GM12878 (cell line): ENCODE measurements at regions not wholly inside any gene's neighbourhood (a gene's known extent, or its start where the extent isn't known, plus 50 kb on each side); places are given as distances from the start of the nearest gene placed in this dataset.

Source experiments
- ATAC-seq: fragments of 200-7000 bp; cut with Tn5 transposase; 3 replicates; pipeline ENCODE4 v1.9.1; 2020; ENCODE audit warnings: mild to moderate bottlenecking, moderate library complexity
- BruUV-seq: library from RNA; stranded (reverse); fragments of 400-500 nt; replicated peaks from 2 replicates; lab custom pipeline; 2021; lab: Mats Ljungman, UMichigan
- CTCF ChIA-PET: fragments of 300-600 bp; sonication (Branson Sonifier 250); formaldehyde crosslinking; extraction: SDS; loops from one replicate; lab custom pipeline; 2021; ENCODE audit warnings: inconsistent platforms; lab: Yijun Ruan, JAX
- POLR2A ChIA-PET: fragments of 350-600 bp; formaldehyde crosslinking; extraction: SDS; loops from one replicate; lab custom pipeline; 2021; ENCODE audit warnings: inconsistent platforms; lab: Charles Lee
- RAD21 ChIA-PET: fragments of 300-600 bp; sonication (Branson Sonifier 250); formaldehyde crosslinking; loops from one replicate; lab custom pipeline; 2023; ENCODE audit warnings: antibody characterized with exemption; ENCODE audit not compliant: unreplicated experiment; lab: Charles Lee
- SMC1A ChIA-PET: fragments of 300-600 bp; sonication (Branson Sonifier 250); formaldehyde crosslinking; loops from one replicate; lab custom pipeline; 2023; ENCODE audit not compliant: unreplicated experiment, uncharacterized antibody; lab: Charles Lee
- DNase-seq: peaks from one replicate; pipeline ENCODE4 v3.0.0-alpha.2; 2011; ENCODE audit warnings: low read depth, low spot score
- FAIRE-seq: peaks from 3 replicates; lab custom pipeline; 2011; peaks lifted over from hg19 to GRCh38; lab: Jason Lieb, UNC
- H2AFZ ChIP-seq: 2 replicates; pipeline ENCODE4 v1.6.0; 2011; ENCODE audit warnings: low read depth, low read length, control low read depth; ENCODE audit not compliant: control insufficient read depth
- H3K27ac ChIP-seq: 2 replicates; pipeline ENCODE4 v1.5.1; 2011; ENCODE audit warnings: control low read depth; ENCODE audit not compliant: control insufficient read depth, insufficient read depth
- H3K27me3 ChIP-seq, 2 experiments: replicated peaks in 1 of 2; 2 replicates each; pipeline versions ENCODE4 v1.6.0 to v1.6.1; 2011; ENCODE audit warnings: low read length in 1 of 2; ENCODE audit not compliant: control insufficient read depth in 2 of 2, insufficient read depth in 2 of 2
- H3K36me3 ChIP-seq, 2 experiments: 2 replicates each; pipeline ENCODE4 v1.5.1; 2011; ENCODE audit warnings: low read length in 1 of 2; ENCODE audit not compliant: control insufficient read depth in 2 of 2, insufficient read depth in 2 of 2
- H3K4me1 ChIP-seq: 2 replicates; pipeline ENCODE4 v1.6.1; 2011; ENCODE audit warnings: mild to moderate bottlenecking, low read length, moderate library complexity, mixed read lengths; ENCODE audit not compliant: control insufficient read depth, insufficient read depth
- H3K4me2 ChIP-seq: 2 replicates; pipeline ENCODE4 v1.6.0; 2011; ENCODE audit warnings: control low read depth; ENCODE audit not compliant: control insufficient read depth, insufficient read depth
- H3K4me3 ChIP-seq: fragments of 200-600 bp; sonication (generic); 2 replicates; pipeline ENCODE4 v1.5.1; 2016
- H3K79me2 ChIP-seq: 2 replicates; pipeline ENCODE4 v1.6.0; 2011; ENCODE audit warnings: low read length; ENCODE audit not compliant: control insufficient read depth, insufficient read depth
- H3K9ac ChIP-seq: 2 replicates; pipeline ENCODE4 v1.8.0; 2011; ENCODE audit warnings: low read length, control low read depth, mixed read lengths; ENCODE audit not compliant: control insufficient read depth, insufficient read depth
- H3K9me3 ChIP-seq: replicated peaks from 3 replicates; pipeline ENCODE4 v1.5.1; 2011; ENCODE audit warnings: mild to moderate bottlenecking, low read length; ENCODE audit not compliant: control insufficient read depth, insufficient read depth
- H4K20me1 ChIP-seq: 2 replicates; pipeline ENCODE4 v1.6.0; 2011; ENCODE audit not compliant: control insufficient read depth, insufficient read depth
- CREM ChIP-seq: IDR thresholded peaks from 2 replicates; pipeline ENCODE4 v1.6.1; 2014; ENCODE audit warnings: antibody characterized with exemption, low read depth
- IRF5 ChIP-seq: fragments of 450-650 bp; IDR thresholded peaks from 2 replicates; pipeline ENCODE4 v1.6.1; 2017; ENCODE audit warnings: borderline replicate concordance
- MYC ChIP-seq: IDR thresholded peaks from 2 replicates; pipeline ENCODE4 v1.6.1; 2011; ENCODE audit warnings: mild to moderate bottlenecking, low read length, moderate library complexity, inconsistent platforms; ENCODE audit not compliant: insufficient read depth, insufficient replicate concordance, insufficient read length, severe bottlenecking
- NFXL1 ChIP-seq: fragments of 450-650 bp; IDR thresholded peaks from 2 replicates; pipeline ENCODE4 v1.6.1; 2017; ENCODE audit warnings: antibody characterized with exemption, mild to moderate bottlenecking, borderline replicate concordance
- PAX8 ChIP-seq: fragments of 450-650 bp; IDR thresholded peaks from 2 replicates; pipeline ENCODE4 v1.6.1; 2017; ENCODE audit warnings: mild to moderate bottlenecking, moderate library complexity
- POLR2A ChIP-seq: IDR thresholded peaks from 2 replicates; pipeline ENCODE4 v1.6.1; 2011; ENCODE audit warnings: low read depth, mild to moderate bottlenecking, low read length
- POLR2AphosphoS5 ChIP-seq: IDR thresholded peaks from 2 replicates; pipeline ENCODE4 v1.6.1; 2011; ENCODE audit warnings: mild to moderate bottlenecking, low read length, inconsistent platforms
- RAD21 ChIP-seq: IDR thresholded peaks from 2 replicates; pipeline ENCODE4 v1.6.1; 2011; ENCODE audit warnings: mild to moderate bottlenecking, low read depth, low read length, moderate library complexity; ENCODE audit not compliant: insufficient read depth
- RUNX3 ChIP-seq: IDR thresholded peaks from 2 replicates; pipeline ENCODE4 v1.6.1; 2012; ENCODE audit warnings: low read length, inconsistent platforms
- SIN3A ChIP-seq: IDR thresholded peaks from 2 replicates; pipeline ENCODE4 v1.6.1; 2012; ENCODE audit warnings: low read depth, low read length, improper control_type of control experiment
- TAF1 ChIP-seq: IDR thresholded peaks from 2 replicates; pipeline ENCODE4 v1.6.1; 2011; ENCODE audit warnings: mild to moderate bottlenecking, low read depth, low read length, borderline replicate concordance
- WGBS: methylation state at CpG from one replicate; pipeline ENCODE4 v1.1.6; 2016; ENCODE audit warnings: low lambda C conversion rate; ENCODE audit not compliant: insufficient replicate concordance, insufficient coverage; ENCODE audit errors: missing lambda C conversion rate; 5-methylcytosine and 5-hydroxymethylcytosine counted together
- in situ Hi-C: fragments of 300-500 bp; cut with MboI; formaldehyde crosslinking; loops from 9 replicates; pipeline ENCODE4 v1.14.3; 2018; ENCODE audit warnings: mixed read lengths
- intact Hi-C: fragments of 100-400 bp; cut with micrococcal nuclease; formaldehyde crosslinking; loops from one replicate; pipeline ENCODE4 v1.14.2; 2022; ENCODE audit not compliant: unreplicated experiment

GRCh38 chr2:38152913-38153312 is 77.0 kb upstream of the CYP1B1 start:
- peaks cover 1% of the 10 kb centered on the region; the same call in 2 of the 3 replicates for H3K9me3 ChIP-seq
- in situ Hi-C loops = no loop called here
- CTCF ChIA-PET = interaction anchor here (0.9 kb wide), 1 partner anchor 122 kb away, joined by 3 read pairs; no protein-coding TSS in a partner anchor
- FAIRE-seq (no peak), DNase-seq (no peak), ATAC-seq (no peak)
- RAD21 ChIA-PET = no interaction called here
- SMC1A ChIA-PET = no interaction called here
- no peaks in the 10 kb centered on the region for H3K36me3 ChIP-seq
- H2AFZ ChIP-seq = no peak overlapping the region
- H3K9ac ChIP-seq = no peak overlapping the region
- POLR2A ChIA-PET = no interaction called here
- H3K4me1 ChIP-seq = peaks cover 10% of the 10 kb centered on the region; the same call in 1 of the 2 replicates
- H4K20me1 ChIP-seq = no peaks in the 10 kb centered on the region
- H3K79me2 ChIP-seq = no peaks in the 10 kb centered on the region
- no peak overlapping the region for H3K27ac ChIP-seq
- no TSS peak for BruUV-seq
- 0% methylated on average over 1 of the region's 1 CpG for WGBS
- no peak overlapping the region for H3K4me2 ChIP-seq
- intact Hi-C loops = no loop called here
- no peaks in the 10 kb centered on the region for H3K27me3 ChIP-seq
- no peak overlapping the region for H3K4me3 ChIP-seq
- TF ChIP-seq MYC = no peak
- TF ChIP-seq POLR2AphosphoS5 = no peak
- TF ChIP-seq RAD21 = no peak
- TF ChIP-seq IRF5 = no peak
- TF ChIP-seq TAF1 = no peak
- TF ChIP-seq PAX8 = no peak
- TF ChIP-seq CREM = no peak
- no peak for TF ChIP-seq NFXL1
- no peak for TF ChIP-seq RUNX3
- TF ChIP-seq POLR2A = no peak
- TF ChIP-seq SIN3A = no peak
